Astrocyte (in vitro differentiated cells and primary cell): ENCODE measurements at regions not wholly inside any gene's neighbourhood (a gene's known extent, or its start where the extent isn't known, plus 50 kb on each side); places are given as distances from the start of the nearest gene placed in this dataset.

ENCODE experiments used
- DNase-seq: peaks from one replicate; pipeline ENCODE4 v3.0.0-alpha.2; 2010; ENCODE audit warnings: low read depth
- FAIRE-seq: peaks from 2 replicates; lab custom pipeline; 2011; peaks lifted over from hg19 to GRCh38; lab: Jason Lieb, UNC
- H2AFZ ChIP-seq: 2 replicates; pipeline ENCODE4 v1.6.0; 2012; ENCODE audit warnings: low read depth, low read length, inconsistent platforms
- H3K27ac ChIP-seq: 2 replicates; pipeline ENCODE4 v1.5.1; 2011; ENCODE audit warnings: low read depth, low read length, inconsistent platforms
- H3K27me3 ChIP-seq: 2 replicates; pipeline ENCODE4 v1.6.0; 2011; ENCODE audit warnings: low read length, inconsistent platforms; ENCODE audit not compliant: insufficient read depth
- H3K36me3 ChIP-seq: 2 replicates; pipeline ENCODE4 v1.5.1; 2011; ENCODE audit warnings: low read length, inconsistent platforms; ENCODE audit not compliant: insufficient read depth
- H3K4me1 ChIP-seq: 2 replicates; pipeline ENCODE4 v1.5.1; 2011; ENCODE audit warnings: low read length, inconsistent platforms; ENCODE audit not compliant: insufficient read depth
- H3K4me2 ChIP-seq: 2 replicates; pipeline ENCODE4 v1.6.0; 2012; ENCODE audit warnings: low read length, inconsistent platforms
- H3K4me3 ChIP-seq: 2 replicates; pipeline ENCODE4 v1.5.1; 2011; ENCODE audit warnings: low read depth, mild to moderate bottlenecking, low read length, inconsistent platforms; ENCODE audit not compliant: insufficient read depth
- H3K79me2 ChIP-seq: 2 replicates; pipeline ENCODE4 v1.6.0; 2012; ENCODE audit warnings: mild to moderate bottlenecking, low read length, inconsistent platforms; ENCODE audit not compliant: insufficient read depth
- H3K9ac ChIP-seq: 2 replicates; pipeline ENCODE4 v1.6.0; 2012; ENCODE audit warnings: mild to moderate bottlenecking, low read length, inconsistent platforms
- H3K9me3 ChIP-seq: 2 replicates; pipeline ENCODE4 v1.5.1; 2012; ENCODE audit warnings: low read depth, mild to moderate bottlenecking, low read length, inconsistent platforms; ENCODE audit not compliant: insufficient read depth
- H4K20me1 ChIP-seq: 2 replicates; pipeline ENCODE4 v1.6.0; 2012; ENCODE audit warnings: low read length, inconsistent platforms; ENCODE audit not compliant: insufficient read depth
- H3K27ac Mint-ChIP-seq: one replicate; pipeline ENCODE4 v1.8.0; 2021; ENCODE audit warnings: mild to moderate bottlenecking, mixed read lengths; ENCODE audit not compliant: unreplicated experiment
- H3K27me3 Mint-ChIP-seq: one replicate; pipeline ENCODE4 v1.8.0; 2021; ENCODE audit warnings: low read depth, mixed read lengths; ENCODE audit not compliant: unreplicated experiment
- H3K36me3 Mint-ChIP-seq: one replicate; pipeline ENCODE4 v1.8.0; 2021; ENCODE audit warnings: low read depth, mixed read lengths; ENCODE audit not compliant: unreplicated experiment
- H3K4me1 Mint-ChIP-seq: one replicate; pipeline ENCODE4 v1.8.0; 2021; ENCODE audit warnings: low read depth, mixed read lengths; ENCODE audit not compliant: unreplicated experiment
- H3K4me3 Mint-ChIP-seq: one replicate; pipeline ENCODE4 v1.8.0; 2021; ENCODE audit warnings: mild to moderate bottlenecking, moderate library complexity, mixed read lengths; ENCODE audit not compliant: unreplicated experiment
- H3K9me3 Mint-ChIP-seq: one replicate; pipeline ENCODE4 v1.8.0; 2021; ENCODE audit warnings: mild to moderate bottlenecking, mixed read lengths; ENCODE audit not compliant: unreplicated experiment
- EZH2 ChIP-seq: IDR thresholded peaks from 2 replicates; pipeline ENCODE4 v1.6.1; 2012; ENCODE audit warnings: mild to moderate bottlenecking, low read length, inconsistent platforms; ENCODE audit not compliant: insufficient read depth
- TF ChIP-seq, protein P1 (sequence below): IDR thresholded peaks from 2 replicates; pipeline ENCODE4 v1.5.1; 2011; ENCODE audit warnings: low read depth, mild to moderate bottlenecking, inconsistent platforms, low read length, moderate library complexity; ENCODE audit not compliant: insufficient read depth

DNA sequence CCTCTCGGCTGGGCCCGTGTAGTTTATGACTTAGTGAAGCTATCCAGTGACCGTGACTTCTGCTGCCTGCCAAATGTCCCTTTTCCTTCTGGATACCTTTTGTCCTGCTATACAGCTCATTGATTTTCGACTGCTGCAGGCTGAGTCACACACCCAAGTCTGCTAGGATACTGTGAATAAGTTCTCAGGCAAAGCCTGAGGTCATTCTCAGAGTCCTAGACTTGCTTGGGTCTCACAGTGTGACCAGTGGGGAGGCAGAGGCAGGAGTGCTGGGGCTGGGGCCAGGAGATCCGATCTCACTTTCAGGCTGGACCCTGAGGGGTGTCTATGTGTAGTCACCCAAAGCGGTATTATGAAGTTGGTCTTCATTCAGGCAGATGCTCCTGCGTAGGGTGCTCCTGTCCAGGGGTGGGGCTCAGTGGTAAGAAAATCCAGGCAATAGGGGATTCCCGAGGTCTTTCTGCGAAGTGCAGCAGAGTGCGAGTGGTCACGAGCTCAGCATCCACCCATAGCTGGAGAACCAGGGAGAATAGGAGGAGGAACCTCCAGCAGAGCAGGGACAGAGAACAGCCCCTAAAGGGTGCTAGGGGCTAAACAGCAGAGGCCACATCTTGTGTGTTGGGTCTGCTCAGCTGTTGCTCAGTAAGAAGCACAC is 268.6 kb upstream of the NCKAP5 start:
- DNase-seq (peak; percentile 48), FAIRE-seq (no peak)
- Histone ChIP-seq H3K36me3 (no peaks in the 10 kb centered on the region), H3K4me3 (no peak overlapping the region), H3K4me1 (peaks cover 12% of the 10 kb centered on the region), H4K20me1 (no peaks in the 10 kb centered on the region), H3K27ac (no peak overlapping the region), H3K9ac (no peak overlapping the region), H2AFZ (peak overlapping the region; percentile 19), H3K4me2 (no peak overlapping the region), H3K27me3 (no peaks in the 10 kb centered on the region), H3K79me2 (no peaks in the 10 kb centered on the region), H3K9me3 (no peaks in the 10 kb centered on the region)
- H3K36me3 Mint-ChIP-seq: no peaks in the 10 kb centered on the region
- H3K4me1 Mint-ChIP-seq: peaks cover 7% of the 10 kb centered on the region
- no peak for TF ChIP-seq EZH2
- TF ChIP-seq, protein P1, sequence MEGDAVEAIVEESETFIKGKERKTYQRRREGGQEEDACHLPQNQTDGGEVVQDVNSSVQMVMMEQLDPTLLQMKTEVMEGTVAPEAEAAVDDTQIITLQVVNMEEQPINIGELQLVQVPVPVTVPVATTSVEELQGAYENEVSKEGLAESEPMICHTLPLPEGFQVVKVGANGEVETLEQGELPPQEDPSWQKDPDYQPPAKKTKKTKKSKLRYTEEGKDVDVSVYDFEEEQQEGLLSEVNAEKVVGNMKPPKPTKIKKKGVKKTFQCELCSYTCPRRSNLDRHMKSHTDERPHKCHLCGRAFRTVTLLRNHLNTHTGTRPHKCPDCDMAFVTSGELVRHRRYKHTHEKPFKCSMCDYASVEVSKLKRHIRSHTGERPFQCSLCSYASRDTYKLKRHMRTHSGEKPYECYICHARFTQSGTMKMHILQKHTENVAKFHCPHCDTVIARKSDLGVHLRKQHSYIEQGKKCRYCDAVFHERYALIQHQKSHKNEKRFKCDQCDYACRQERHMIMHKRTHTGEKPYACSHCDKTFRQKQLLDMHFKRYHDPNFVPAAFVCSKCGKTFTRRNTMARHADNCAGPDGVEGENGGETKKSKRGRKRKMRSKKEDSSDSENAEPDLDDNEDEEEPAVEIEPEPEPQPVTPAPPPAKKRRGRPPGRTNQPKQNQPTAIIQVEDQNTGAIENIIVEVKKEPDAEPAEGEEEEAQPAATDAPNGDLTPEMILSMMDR: no peak
- no peak overlapping the region for H3K4me3 Mint-ChIP-seq
- no peaks in the 10 kb centered on the region for H3K9me3 Mint-ChIP-seq
- H3K27me3 Mint-ChIP-seq: no peaks in the 10 kb centered on the region
- no peak overlapping the region for H3K27ac Mint-ChIP-seq

DNA sequence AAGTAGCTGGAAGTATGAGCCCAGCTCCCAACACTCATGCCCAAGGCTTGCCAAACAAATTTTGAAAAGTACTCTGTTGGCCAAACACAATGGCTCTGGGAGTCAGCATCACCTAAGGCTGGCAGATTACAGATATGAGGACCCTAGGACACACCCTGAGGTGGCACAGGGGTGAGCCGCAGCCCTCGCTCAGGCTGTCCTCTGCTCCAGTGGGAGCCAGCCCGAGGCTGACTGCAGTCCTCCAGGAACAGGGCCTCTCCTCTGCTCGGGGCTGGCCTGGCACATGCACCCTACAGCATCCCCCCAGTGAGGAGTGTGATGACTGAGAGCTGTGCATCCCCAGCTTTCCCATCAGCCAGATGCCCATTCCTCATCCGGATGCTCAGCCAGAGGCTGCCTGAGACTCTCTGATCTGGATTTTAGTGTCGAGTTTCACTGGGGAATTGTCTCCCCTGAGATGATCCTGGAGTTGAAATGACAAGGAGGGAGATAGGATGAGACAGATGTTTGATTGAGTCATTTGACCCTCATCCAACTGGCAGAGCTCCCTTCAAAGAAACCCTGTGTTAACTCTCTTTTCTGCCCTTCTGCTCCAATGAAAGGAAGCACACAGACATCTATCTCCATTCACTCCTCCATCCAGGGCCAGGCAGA is 269.3 kb upstream of the NCKAP5 start:
- no peak overlapping the region for H2AFZ ChIP-seq
- no peak for FAIRE-seq
- no peaks in the 10 kb centered on the region for H3K36me3 Mint-ChIP-seq

More for the DNA sequence above, 269.3 kb upstream of the NCKAP5 start:
- Histone ChIP-seq H4K20me1 (no peaks in the 10 kb centered on the region), H3K4me2 (no peak overlapping the region), H3K4me1 (peaks cover 19% of the 10 kb centered on the region), H3K27me3 (no peaks in the 10 kb centered on the region), H3K27ac (no peak overlapping the region), H3K9me3 (no peaks in the 10 kb centered on the region), H3K4me3 (no peak overlapping the region), H3K9ac (no peak overlapping the region), H3K79me2 (no peaks in the 10 kb centered on the region), H3K36me3 (no peaks in the 10 kb centered on the region)
- H3K27ac Mint-ChIP-seq: no peak overlapping the region
- H3K4me1 Mint-ChIP-seq: peaks cover 11% of the 10 kb centered on the region
- TF ChIP-seq, protein P1: no peak
- TF ChIP-seq EZH2: no peak
- H3K9me3 Mint-ChIP-seq: no peaks in the 10 kb centered on the region
- DNase-seq: peak; percentile 29
- H3K27me3 Mint-ChIP-seq: no peaks in the 10 kb centered on the region
- no peak overlapping the region for H3K4me3 Mint-ChIP-seq
